NCI-H146 (cell line): ENCODE measurements at regions not wholly inside any gene's neighbourhood (a gene's known extent, or its start where the extent isn't known, plus 50 kb on each side); places are given as distances from the start of the nearest gene placed in this dataset.

Experiments used
- DNase-seq: peaks from one replicate; lab custom pipeline; 2025; lab: John Stamatoyannopoulos, UW

DNA sequence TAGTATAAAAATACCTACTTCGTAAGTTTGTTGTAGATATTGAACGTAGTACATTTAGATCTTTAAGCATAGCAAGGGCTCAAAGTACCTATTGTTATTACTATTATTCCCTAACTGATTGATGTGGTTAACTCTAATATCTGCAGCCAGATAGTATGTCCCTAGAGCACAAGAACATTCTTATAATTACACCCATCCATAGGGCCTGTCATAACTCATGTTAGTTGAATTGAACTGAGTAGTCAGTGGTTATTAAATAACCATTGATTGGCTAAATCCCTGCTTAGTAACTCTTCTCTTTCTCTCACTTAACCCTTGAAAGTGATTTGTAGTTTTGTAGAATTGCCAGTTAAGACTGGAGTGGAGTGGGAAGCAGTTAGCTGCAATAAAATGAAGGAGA is 207.5 kb upstream of the HS3ST5 start:
- DNase-seq = no peak

DNA sequence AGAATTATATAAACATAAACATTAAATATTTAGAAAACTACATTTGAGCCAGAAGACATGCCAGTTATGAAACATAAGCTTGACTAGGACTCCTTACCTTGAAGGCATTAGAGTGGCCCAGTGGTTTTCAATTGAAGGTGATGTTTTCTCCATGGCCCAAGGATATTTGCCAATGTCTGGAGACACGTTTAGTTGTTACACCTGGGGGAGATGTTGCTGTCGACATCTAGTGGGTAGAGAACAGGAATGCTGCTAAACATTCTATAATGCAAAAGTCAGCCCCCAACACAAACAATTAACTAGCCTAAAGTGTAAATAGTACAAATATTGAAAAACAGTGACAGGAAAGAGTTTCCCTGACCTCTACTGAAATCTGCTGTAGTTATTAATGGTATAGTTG is 200.9 kb upstream of the HS3ST5 start:
- no peak for DNase-seq

DNA sequence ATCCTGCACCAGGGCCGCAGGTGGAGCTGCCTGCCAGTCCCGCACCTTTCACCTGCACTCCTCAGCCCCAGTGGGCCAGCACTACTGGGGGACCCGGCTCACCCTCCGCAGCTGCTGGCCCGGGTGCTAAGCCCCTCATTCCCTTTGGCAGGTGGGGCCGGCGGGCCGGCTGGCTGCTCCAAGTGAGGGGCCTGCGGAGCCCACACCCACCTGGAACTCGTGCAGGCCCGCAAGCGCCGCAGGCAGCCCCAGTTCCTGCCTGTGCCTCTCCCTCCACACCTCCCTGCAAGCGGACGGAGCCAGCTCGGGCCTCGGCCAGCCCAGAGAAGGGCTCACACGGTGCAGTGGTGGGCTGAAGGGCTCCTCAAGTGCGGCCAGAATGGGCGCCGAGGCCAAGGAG is 199.0 kb upstream of the HS3ST5 start:
- DNase-seq = no peak

DNA sequence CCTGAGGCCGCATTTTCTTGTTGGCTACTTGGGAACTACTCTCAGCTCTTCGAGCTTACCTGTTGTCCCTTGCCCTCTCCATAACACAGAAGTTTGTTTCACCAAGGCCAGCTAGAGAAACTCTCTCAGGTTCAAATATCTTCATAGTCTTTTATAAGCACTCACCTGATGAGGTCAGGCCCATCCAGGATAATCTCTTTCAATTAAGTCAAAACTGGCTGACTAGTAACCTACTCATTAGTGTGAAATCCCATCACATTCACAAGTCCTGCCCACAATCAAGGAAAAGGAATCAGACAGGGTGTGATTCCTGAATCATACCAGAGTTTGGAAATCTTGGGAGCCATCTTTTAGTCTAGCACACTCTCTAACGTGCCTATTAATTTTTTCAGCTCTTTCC is 195.2 kb upstream of the HS3ST5 start:
- DNase-seq = no peak

DNA sequence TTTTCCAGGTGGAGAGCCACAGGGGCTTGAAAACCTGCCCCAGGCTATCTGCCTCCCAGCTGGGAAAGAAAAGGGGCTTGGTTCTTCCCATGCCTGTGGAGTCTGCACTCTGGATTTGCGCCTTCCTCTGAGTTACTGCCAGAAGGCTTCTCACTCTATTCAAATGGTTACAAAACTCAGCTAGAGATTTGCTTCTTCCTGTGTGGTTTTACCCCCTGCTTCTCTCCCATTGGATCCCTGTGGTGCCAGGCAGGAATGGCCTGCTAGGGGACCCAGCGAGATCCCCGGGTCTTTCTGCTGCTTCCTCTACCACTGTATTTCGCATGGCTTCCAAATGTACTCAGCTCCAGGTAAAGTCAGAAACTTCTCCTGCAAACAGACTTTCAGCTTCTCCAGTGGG is 192.0 kb upstream of the HS3ST5 start:
- no peak for DNase-seq

DNA sequence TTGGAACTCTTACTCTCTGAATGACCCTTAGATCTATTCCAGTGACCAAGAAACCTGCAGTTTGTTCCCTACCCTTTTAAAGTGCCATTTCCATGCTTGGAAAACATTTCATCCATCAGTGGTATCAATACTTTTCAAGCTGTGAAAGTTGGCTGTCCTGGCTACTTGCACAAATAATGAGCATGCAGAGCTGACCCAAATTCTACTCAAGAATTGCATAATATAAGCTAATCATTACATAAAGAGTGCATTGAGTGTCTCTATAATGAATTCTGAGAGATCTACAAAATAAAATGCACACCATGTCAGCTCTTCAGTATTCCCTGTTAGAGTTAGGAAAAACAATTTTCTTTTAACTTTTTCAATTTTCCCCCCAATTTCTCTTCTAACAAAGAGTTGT is 181.3 kb upstream of the HS3ST5 start:
- no peak for DNase-seq

DNA sequence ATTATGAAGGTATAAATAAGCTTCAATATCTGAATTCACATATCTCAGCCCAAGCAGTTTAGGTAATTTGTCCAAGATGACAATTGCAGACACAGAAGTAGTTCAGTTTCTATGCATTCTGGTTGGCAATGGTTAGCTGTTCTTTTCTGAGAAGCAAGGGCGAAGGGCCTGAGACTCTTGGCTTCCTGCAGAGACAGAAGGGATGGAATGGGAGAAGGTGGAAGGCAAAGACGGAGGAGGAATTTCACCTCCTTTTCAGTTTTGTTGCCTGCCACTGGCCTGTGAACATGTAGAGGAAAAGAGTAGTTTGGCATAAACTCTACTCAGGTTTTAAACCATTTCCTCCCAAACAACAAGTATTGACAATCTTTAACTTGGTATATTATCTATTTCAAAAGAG is 180.7 kb upstream of the HS3ST5 start:
- DNase-seq = no peak

DNA sequence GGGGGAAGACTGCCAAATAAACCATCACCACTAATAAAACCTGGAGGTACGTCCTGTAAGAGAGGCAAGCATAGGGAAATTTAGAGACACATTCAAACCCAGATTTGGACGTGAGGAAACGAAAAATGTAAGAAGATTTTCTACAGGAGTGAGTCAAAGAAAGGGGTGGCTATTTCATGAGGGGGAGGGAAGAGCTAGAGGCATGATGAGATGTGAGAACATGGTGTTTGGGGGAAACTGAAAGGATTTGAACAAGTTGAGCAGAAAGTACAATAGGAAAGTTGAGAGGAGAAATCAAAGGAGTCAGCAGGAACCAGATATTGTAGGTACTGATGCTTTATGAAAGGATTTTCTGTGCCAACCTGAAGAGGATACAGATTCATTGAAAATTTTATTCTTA is 179.1 kb upstream of the HS3ST5 start:
- DNase-seq = no peak

DNA sequence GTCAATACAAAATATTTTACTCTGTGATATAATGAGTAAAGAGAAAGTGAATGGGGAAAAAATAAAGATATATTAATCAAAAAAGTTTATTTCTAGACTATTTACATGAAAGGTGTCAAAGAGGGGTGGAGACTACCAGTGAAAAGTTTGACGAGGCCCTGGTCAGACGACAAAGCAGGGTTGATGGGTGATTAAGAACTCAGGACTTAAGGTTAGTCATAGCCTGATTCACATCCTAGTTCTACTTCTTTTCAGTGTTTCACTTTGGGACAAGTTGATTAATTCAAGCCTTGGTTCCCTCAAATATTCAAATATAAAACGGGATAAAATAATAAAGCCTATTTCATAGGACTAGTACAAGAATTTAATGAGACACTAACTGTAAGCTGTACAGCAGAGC is 178.2 kb upstream of the HS3ST5 start:
- DNase-seq = no peak

DNA sequence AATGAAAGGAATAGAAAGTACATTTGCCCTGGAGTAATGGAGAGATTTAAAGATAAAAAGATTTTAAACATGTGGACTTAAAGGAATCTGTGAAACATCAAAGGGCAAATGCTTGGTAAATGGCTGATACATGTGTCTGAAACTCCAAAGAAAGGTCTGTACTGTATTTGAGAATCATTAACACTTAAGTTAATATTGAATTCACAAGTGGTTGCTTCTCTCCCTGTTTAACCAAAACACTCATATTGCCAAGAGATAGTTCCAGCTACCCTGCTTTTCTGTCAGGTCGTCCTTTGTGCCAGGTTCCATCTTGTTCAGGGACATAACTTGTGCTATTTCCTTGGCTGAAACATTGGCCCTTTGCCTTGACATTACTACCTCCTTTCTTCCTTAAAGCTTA is 171.3 kb upstream of the HS3ST5 start:
- no peak for DNase-seq

DNA sequence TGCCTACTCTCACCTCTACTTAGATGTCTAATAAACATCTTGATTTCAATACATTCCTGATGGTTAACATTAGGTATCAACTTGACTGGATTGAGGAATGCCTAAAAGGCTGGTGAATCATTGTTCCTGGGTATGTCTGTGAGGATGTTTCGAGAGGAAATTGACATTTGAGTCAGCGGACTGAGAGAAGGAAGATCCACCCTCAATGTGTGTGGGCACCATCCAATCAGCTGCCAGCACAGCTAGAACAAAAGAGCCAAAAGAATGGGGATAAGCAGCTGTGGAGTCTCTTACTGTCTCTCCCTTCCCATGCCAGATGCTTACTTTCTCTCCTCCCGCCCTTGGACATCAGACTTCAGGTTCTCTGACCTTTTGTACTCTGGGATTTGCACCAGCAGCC is 128.6 kb upstream of the HS3ST5 start:
- DNase-seq = no peak

DNA sequence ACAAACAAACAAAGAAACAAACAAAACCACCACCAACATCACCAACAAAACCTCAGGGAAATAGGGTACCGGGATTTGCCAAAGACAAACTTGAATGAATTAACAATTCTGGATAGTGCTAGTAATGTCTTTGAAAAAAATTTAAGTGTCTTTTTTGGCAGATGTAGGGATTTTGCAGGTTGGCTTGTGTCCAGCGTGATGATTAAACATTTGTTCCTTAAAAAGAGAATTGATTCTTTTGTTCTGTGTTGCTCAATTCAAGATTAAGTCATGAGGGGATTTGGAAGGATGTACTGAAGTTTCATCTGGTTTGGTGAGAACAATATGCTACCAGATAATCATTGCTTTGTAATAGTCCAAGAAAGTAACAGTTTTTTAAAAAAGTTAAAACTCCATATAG is 125.1 kb upstream of the HS3ST5 start:
- no peak for DNase-seq

DNA sequence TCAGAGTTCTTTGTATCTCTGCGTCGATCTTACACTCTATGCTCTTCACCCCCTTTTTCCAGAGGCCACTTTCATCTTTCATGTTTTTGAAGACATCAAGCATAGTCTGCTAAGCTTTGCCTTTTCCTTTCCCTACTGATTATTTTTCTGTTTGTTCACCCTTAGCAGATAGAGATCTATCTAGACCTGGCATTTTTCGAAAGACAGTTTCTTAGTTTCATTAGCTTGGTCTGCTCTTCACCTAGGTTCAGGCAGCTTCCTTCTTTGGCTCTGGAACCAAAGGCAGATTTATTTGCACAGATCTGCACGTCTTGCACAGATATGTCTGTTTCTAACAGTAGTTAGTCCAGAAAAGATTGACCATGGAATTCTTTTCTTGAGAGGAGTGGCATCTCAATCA is 122.7 kb upstream of the HS3ST5 start:
- no peak for DNase-seq

DNA sequence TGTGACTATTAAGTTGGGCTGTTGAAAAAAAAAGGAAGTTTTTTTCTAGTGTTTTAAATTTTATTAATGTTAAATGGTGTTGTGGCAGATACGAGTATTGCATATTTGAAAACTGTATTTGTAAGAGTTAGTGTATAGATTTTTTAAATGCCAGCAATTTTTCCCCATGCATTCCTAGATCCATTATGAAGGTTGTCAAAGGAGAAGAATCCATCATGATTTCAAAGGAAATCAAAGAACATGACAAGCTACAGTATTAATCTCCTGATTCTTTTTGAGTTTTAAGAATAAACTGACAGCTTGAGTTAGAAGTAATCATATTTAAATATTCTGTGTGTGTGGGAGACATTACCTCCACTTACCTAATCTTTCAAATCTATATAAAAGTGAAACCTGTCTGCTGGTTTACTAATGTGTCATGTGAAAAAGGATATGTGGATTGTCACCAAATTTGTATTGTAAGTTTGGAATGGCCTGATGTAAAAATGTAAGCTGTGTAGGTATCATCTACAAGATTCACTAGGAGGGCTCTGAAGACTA is 111.0 kb upstream of the HS3ST5 start:
- DNase-seq = no peak

DNA sequence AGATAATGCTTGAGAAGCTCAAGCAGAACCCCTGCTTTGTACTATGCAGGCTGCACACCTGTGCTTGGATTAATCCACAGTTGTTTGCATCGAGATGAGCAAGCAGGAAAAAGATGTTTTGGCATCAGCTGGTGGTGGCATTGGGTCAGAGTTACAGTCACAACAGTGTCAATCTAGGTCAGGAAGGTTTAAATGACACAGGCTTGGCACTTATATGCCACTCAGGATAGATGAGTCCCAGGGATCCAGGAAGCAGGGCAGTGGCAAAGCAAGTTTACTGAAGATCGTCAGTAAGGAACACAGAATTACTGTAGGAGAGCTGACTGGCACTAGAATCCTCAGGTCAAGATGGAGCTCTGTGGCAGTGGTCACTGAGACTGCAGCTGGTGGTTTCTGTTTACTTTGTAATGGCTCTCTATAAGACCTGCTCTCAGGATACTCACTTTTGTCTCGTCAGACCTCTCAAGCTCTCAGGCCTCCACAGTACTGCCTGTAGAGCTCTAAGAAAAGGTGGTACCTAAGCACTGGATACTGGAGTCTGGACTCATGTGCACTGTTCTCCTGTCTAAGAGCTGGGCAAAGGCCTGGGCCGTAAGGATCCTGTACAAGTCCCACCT is 110.1 kb upstream of the HS3ST5 start:
- DNase-seq = peak; percentile 26

DNA sequence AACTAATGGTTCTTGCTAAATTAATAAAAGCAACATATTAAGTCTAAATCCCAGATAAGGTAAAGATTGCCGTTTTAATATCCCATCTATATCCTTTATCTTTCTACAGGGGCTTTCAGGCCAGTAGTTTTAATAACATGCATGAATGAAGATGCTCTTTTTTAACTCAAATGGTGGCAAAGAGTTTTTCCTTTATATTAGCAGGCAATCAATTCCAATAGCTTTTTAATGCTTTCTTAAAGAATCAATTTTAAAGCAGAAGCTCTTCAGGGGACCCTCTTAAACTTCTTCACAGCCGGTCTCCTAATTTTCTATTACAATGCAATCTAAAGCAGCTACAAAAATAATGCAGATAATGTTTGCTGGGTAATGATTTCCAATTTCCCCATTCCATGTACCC is 107.8 kb upstream of the HS3ST5 start:
- peak; percentile 14 for DNase-seq

DNA sequence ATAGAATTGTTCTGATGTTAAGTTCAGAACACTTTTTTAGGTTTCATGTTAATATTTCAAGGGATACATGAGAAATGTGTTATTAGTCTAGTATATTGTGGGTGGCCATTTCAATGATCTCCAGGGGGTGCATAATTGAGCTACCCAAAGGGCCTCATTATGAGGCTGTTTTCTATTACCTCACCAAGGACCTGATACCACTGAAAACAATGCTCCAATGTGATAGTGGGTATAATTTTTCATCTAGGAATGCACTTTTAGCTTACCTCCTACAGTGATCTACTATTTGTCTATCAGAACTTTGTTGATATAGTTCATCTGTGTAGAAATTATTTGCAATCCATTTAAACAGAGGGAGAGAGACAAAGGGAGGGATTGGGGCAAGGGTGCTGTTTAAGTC is 106.8 kb upstream of the HS3ST5 start:
- peak; percentile 88 for DNase-seq

DNA sequence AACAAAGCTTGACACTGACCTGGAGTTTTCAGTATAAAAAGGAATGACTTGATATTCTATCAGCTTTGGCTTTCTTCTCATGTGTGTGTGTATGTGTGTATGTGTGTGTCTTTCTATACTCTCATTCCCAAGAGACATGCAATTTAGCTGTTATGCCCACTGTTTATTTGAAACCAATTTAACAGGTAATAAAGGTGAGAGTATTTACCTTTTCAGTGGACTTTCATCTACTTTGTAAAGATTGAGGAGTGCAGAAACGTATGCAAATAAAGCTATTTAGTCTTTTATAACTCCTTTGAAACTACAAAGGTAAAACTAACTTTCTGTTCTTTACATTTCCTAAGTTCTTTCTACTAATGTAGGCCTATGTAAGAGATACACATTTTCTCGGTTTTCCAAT is 103.5 kb upstream of the HS3ST5 start:
- DNase-seq = no peak

DNA sequence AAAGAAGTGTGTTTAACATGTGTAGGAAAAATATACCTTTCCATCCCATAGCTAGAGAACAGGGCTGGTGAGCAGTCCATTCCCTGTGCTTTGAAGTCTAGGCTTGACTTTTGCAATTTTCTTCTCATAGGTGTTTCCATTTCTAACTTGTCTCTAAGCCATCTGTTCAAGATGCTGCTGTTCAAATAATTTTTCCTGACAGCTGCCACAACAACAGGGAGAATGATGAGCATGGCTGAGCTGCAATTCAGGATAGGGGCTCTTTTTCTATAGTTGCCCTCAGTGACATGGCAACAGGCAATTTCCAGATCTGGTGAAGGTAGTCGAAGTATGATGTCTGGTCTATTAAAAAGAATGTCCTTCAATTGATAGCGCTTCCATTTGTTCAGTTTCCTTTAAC is 103.0 kb upstream of the HS3ST5 start:
- DNase-seq = no peak

DNA sequence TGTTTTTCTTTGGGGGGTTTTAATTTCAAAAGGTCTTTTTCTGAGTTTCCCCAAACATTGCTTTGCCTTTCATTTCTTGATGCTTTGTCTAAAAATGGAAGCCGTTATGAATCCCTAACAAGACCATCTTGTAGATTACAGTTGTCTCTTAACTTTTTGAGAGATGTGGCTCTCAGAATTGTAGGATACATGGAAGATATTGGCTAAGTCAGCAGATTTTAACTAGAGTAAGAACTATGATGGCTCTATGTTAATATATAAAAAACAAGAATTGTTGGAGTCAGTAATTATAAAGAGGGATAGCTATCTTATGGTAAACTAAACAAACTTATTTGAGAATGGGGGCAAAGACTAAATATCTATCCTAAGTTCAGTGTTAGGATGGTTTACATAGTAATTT is 96.6 kb upstream of the HS3ST5 start:
- DNase-seq = no peak

DNA sequence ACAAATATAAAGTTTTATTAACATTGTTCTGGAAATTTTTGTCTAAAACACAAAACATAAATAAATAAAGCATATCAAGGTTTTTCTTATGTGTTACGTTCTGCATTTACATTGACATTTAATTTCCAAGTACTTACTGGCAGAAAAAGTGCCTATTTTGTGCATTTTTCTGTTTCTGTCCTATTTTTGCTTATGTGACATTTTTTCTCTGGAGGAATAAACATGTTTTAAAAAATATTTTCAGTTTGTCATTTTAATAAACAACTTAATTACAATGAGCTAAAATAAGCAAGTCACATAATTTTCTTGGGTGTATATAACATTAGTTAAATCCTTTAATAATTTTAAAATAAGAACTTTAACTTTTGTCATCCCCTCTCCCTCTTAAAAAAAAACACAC is 94.4 kb upstream of the HS3ST5 start:
- DNase-seq = no peak

DNA sequence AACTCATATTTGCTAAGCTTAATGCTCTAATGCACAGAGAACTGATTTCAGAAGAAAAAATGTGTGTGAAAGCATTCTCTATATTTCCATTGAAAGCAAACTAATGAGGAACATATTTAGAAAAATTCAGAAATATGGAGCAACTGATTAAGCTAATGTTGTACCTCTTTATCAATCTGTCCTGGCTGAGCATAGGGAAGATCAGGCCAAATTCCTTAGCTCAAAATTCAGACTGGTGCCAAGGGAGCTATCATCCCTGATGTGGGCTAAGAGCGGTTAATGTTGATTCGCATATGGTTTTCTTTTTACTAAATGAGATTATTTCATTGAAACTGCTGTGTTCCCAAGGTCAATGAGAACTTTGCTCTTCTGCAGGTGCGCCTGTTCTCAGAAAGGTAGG is 93.9 kb upstream of the HS3ST5 start:
- DNase-seq = no peak

DNA sequence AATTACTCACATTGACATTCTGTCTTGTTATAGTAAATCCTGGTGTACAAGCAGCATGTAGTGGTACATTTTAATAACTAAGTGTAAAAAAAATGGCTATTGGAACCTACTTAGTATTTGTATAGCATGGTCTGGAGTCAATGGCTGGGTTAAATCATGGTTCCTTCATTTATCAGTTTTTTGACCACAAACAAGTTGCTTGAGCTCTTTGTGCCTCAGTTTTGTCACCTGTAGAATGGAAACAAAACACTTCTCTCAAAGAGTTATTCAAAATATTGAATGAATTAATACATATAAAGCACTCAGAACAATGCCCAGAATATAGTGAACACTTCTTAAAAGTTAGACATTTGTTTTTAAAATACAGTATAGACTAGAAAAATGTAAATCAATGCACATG is 93.2 kb upstream of the HS3ST5 start:
- no peak for DNase-seq

DNA sequence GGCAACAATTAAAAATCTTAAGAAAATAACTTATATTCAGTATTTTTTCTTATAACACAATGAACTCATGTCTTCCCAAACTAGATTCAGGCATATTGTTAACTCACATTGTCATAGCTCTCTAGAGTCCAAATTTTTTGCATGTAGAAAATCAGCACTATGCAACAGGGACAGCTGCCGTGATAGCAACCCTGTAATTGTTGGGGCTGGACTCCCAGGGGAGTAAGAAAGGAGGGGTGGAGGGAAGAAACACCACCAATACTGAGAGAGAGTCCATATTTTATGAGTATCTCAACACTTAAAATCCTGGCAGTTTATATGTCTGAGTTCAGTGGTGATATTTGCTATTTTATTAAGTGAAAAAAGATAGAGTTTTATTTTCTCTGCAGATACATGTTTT is 89.6 kb upstream of the HS3ST5 start:
- DNase-seq = no peak

DNA sequence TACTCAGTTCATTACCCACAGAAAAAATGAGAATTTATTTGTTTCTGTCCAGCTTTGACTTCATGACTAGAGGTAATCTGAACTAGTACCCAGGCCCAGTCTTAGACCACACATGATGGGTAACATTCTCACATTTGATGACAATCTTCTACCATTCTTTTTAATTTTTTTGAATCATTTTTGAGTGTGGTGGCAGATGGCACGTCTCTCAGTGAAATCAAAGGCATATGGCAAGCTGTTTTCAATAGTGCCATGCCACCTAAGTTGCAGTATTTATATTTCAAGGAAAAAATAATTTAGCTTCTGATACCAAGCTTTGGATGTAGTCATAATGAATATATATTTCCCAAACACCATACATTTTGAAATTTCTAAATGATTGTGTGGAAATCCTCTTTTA is 88.8 kb upstream of the HS3ST5 start:
- no peak for DNase-seq
